ENCODE measurements at regions not wholly inside any gene's neighbourhood (a gene's known extent, or its start where the extent isn't known, plus 50 kb on each side); places are given as distances from the start of the nearest gene placed in this dataset.

DNA sequence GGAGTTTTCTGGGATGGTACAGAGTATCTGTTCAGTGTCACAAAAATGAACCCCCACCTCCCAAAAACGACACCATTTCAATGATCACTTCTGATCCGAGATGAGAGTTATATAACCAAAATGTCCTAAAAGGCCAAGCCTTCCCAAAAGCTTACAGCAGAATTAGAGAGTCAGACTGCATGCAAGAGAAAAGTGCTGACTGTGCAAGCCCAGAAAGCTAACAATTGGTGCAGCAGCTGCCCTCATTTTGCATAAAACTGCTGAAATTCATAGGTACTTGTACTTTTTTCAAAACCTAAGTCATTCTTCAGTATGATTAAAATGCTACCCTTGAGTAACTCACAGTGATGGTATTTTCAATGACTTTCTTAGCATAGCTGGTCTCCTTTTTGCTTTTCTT lies 819.6 kb upstream of the ARGLU1 start:
- intact Hi-C loops (cut with micrococcal nuclease) = no loop called here
- no peak overlapping the region for H3K4me3 ChIP-seq
- H3K9me3 ChIP-seq (replicated peaks) = no peaks in the 10 kb centered on the region
- no peaks in the 10 kb centered on the region for H3K4me1 ChIP-seq
- H3K36me3 ChIP-seq = no peaks in the 10 kb centered on the region
- H3K27me3 ChIP-seq (ENCODE audit: low read depth) = no peaks in the 10 kb centered on the region
- TF ChIP-seq, protein P1, sequence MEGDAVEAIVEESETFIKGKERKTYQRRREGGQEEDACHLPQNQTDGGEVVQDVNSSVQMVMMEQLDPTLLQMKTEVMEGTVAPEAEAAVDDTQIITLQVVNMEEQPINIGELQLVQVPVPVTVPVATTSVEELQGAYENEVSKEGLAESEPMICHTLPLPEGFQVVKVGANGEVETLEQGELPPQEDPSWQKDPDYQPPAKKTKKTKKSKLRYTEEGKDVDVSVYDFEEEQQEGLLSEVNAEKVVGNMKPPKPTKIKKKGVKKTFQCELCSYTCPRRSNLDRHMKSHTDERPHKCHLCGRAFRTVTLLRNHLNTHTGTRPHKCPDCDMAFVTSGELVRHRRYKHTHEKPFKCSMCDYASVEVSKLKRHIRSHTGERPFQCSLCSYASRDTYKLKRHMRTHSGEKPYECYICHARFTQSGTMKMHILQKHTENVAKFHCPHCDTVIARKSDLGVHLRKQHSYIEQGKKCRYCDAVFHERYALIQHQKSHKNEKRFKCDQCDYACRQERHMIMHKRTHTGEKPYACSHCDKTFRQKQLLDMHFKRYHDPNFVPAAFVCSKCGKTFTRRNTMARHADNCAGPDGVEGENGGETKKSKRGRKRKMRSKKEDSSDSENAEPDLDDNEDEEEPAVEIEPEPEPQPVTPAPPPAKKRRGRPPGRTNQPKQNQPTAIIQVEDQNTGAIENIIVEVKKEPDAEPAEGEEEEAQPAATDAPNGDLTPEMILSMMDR (IDR thresholded peaks at IDR 0.05; ENCODE audit: borderline replicate concordance) = no peak
- no peak overlapping the region for H3K27ac ChIP-seq (replicated peaks)
- DNase-seq = no peak

- Histone ChIP-seq H3K9me3 (replicated peaks) (no peaks in the 10 kb centered on the region), H3K27ac (replicated peaks) (no peak overlapping the region), H3K4me1 (peaks cover 5% of the 10 kb centered on the region), H3K27me3 (ENCODE audit: low read depth) (no peaks in the 10 kb centered on the region), H3K36me3 (no peaks in the 10 kb centered on the region), H3K4me3 (no peak overlapping the region)
- no peak for DNase-seq
- TF ChIP-seq, protein P1 (IDR thresholded peaks at IDR 0.05; ENCODE audit: borderline replicate concordance) = no peak
- intact Hi-C loops (cut with micrococcal nuclease) = no loop called here
Measured at GRCh38 chr13:107379407-107380155, 811.6 kb upstream of the ARGLU1 start.

- peaks cover 5% of the 10 kb centered on the region for H3K4me1 ChIP-seq
- H3K27me3 ChIP-seq (ENCODE audit: low read depth) = no peaks in the 10 kb centered on the region
- no peak for DNase-seq
- intact Hi-C loops (cut with micrococcal nuclease) = no loop called here
- H3K4me3 ChIP-seq = no peak overlapping the region
- H3K9me3 ChIP-seq (replicated peaks) = no peaks in the 10 kb centered on the region
- TF ChIP-seq, protein P1 (IDR thresholded peaks at IDR 0.05; ENCODE audit: borderline replicate concordance) = no peak
- H3K27ac ChIP-seq (replicated peaks) = no peak overlapping the region
- H3K36me3 ChIP-seq = no peaks in the 10 kb centered on the region
Measured at GRCh38 chr13:107376341-107377125, 808.6 kb upstream of the ARGLU1 start.

DNA sequence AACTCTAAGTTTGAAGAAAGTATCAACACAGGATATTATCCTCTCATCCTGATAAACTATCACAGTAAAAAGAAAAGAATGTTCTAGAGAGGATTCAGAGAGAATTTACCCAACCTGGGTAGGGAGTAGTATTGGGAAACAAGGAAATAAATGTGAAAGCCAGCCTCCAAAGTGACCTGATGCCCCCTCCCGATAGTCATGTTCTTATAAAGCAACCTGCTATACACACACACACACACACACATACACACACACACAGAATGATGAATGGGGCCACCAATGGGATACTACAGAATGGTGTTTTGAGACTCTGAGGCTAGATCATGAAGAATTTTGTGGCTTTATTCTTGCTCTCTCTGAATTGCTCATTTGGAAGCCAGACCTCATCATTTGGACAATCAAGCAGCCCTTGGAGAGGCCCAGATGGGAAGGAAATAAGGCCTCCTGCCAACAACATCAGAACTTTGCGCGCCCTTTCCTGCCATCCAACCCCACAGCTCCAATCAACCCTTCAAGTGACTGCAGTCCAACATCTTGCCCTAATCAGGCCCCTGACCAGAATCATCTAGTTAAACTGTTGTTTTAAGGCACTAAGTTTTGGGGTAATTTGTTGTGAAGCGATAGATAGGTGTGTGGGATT lies 807.9 kb upstream of the ARGLU1 start:
- Histone ChIP-seq H3K4me3 (no peak overlapping the region), H3K27me3 (ENCODE audit: low read depth) (no peaks in the 10 kb centered on the region), H3K36me3 (no peaks in the 10 kb centered on the region), H3K4me1 (peaks cover 5% of the 10 kb centered on the region), H3K27ac (replicated peaks) (no peak overlapping the region), H3K9me3 (replicated peaks) (no peaks in the 10 kb centered on the region)
- TF ChIP-seq, protein P1 (IDR thresholded peaks at IDR 0.05; ENCODE audit: borderline replicate concordance) = no peak
- DNase-seq = no peak
- intact Hi-C loops (cut with micrococcal nuclease) = no loop called here

DNA sequence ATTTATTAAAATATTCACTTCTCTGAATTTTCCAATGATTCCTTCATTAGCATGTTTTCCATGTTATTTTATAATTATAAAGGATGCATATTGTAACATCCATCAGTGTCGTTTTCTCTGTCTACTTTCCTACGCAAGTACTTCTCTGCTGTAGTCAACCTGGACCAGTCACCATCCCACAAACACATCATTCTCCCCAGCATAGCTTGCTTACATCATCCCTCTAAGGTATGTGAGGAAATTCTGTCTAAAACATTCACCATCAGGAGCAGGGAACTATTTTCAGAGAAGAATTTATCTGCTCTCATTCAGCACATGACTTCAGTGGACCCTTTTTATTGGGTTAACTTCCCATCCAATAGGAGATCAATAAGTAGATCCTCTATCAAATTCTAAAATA lies 806.1 kb upstream of the ARGLU1 start:
- intact Hi-C loops (cut with micrococcal nuclease) = no loop called here
- Histone ChIP-seq H3K4me3 (no peak overlapping the region), H3K9me3 (replicated peaks) (no peaks in the 10 kb centered on the region)

More for the DNA sequence above, 806.1 kb upstream of the ARGLU1 start:
- Histone ChIP-seq H3K27me3 (ENCODE audit: low read depth) (no peaks in the 10 kb centered on the region), H3K27ac (replicated peaks) (no peak overlapping the region), H3K4me1 (peaks cover 5% of the 10 kb centered on the region), H3K36me3 (no peaks in the 10 kb centered on the region)
- no peak for DNase-seq
- TF ChIP-seq, protein P1 (IDR thresholded peaks at IDR 0.05; ENCODE audit: borderline replicate concordance) = no peak

Data from left ventricle myocardium inferior (tissue), 1 donor.